Mammary epithelial cell (primary cell): ENCODE measurements at regions not wholly inside any gene's neighbourhood (a gene's known extent, or its start where the extent isn't known, plus 50 kb on each side); places are given as distances from the start of the nearest gene placed in this dataset.

Source experiments
- EZH2 ChIP-seq: IDR thresholded peaks from 2 replicates; pipeline ENCODE4 v1.6.1; 2012; ENCODE audit warnings: low read length, inconsistent platforms, borderline replicate concordance
- TF ChIP-seq, protein P1 (sequence below), 2 donors: IDR thresholded peaks in 1 of 2; conservative IDR thresholded peaks in 1 of 2; 2 replicates each; pipeline ENCODE4 v1.5.1; 2011 to 2012; ENCODE audit warnings: inconsistent platforms in 2 of 2, low read length in 2 of 2, mild to moderate bottlenecking in 2 of 2, control low read depth in 1 of 2, low read depth in 1 of 2; ENCODE audit not compliant: insufficient read depth in 1 of 2; ENCODE audit errors: extremely low read depth in 1 of 2

DNA sequence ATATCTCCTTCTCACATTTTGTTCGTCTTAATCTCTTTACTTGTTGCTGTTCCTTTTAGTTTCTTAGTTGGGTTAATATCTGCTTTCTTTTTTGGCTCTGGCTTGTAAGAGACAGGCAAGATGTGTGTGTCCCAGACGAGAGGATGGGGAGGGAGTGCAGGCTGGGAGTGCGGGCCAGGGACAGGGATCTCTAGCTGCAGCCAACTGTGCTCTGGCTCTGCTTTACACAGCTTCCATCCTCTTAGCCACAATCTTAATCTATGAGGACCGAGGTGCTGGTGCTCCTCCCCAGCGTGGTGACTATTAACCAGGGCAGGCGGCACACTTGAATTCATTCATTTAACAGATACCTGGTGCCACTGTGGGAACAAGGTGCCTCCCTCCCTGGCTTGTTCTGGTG lies 70.9 kb upstream of the WASF3 start:
- TF ChIP-seq, protein P1, sequence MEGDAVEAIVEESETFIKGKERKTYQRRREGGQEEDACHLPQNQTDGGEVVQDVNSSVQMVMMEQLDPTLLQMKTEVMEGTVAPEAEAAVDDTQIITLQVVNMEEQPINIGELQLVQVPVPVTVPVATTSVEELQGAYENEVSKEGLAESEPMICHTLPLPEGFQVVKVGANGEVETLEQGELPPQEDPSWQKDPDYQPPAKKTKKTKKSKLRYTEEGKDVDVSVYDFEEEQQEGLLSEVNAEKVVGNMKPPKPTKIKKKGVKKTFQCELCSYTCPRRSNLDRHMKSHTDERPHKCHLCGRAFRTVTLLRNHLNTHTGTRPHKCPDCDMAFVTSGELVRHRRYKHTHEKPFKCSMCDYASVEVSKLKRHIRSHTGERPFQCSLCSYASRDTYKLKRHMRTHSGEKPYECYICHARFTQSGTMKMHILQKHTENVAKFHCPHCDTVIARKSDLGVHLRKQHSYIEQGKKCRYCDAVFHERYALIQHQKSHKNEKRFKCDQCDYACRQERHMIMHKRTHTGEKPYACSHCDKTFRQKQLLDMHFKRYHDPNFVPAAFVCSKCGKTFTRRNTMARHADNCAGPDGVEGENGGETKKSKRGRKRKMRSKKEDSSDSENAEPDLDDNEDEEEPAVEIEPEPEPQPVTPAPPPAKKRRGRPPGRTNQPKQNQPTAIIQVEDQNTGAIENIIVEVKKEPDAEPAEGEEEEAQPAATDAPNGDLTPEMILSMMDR (conservative IDR thresholded peaks at IDR 0.05 in 1 of 2, IDR thresholded peaks at IDR 0.05 in 1 of 2; ENCODE audit: extremely low read depth in 1 of 2, insufficient read depth in 1 of 2, low read depth in 1 of 2, low read length in 2 of 2), result no peak
- no peak for TF ChIP-seq EZH2
